ENCODE measurements at regions not wholly inside any gene's neighbourhood (a gene's known extent, or its start where the extent isn't known, plus 50 kb on each side); places are given as distances from the start of the nearest gene placed in this dataset.

GRCh38 chr4:181582595-181582994 is 660.6 kb upstream of the TENM3 start:
- no peak for DNase-seq (ENCODE audit: low read depth, low spot score)
- no peaks in the 10 kb centered on the region for H3K36me3 ChIP-seq (ENCODE audit: insufficient read depth, low read length)
- no peak overlapping the region for H3K9ac ChIP-seq (ENCODE audit: insufficient read length)
- no peak overlapping the region for H3K4me3 ChIP-seq
- no peak overlapping the region for H3K27ac ChIP-seq
- no peak for TF ChIP-seq EZH2 (IDR thresholded peaks at IDR 0.05)
- no peak for TF ChIP-seq FOXP2 (optimal IDR thresholded peaks at IDR 0.05; ENCODE audit: control extremely low read depth, extremely low read length, insufficient read depth)
- H3K9me3 ChIP-seq (ENCODE audit: low read depth, low read length), result no peaks in the 10 kb centered on the region

GRCh38 chr4:181588733-181589302 is 654.4 kb upstream of the TENM3 start:
- DNase-seq (ENCODE audit: low read depth, low spot score), result no peak
- Histone ChIP-seq H3K36me3 (ENCODE audit: insufficient read depth, low read length) (no peaks in the 10 kb centered on the region), H3K9ac (ENCODE audit: insufficient read length) (no peak overlapping the region), H3K9me3 (ENCODE audit: low read depth, low read length) (no peaks in the 10 kb centered on the region), H3K4me3 (no peak overlapping the region), H3K27ac (no peak overlapping the region)
- TF ChIP-seq POLR2AphosphoS5 (IDR thresholded peaks at IDR 0.05; ENCODE audit: borderline replicate concordance, low read depth, low read length), result no peak
- TF ChIP-seq FOXP2 (optimal IDR thresholded peaks at IDR 0.05; ENCODE audit: control extremely low read depth, extremely low read length, insufficient read depth), result no peak
- TF ChIP-seq EZH2 (IDR thresholded peaks at IDR 0.05), result no peak

DNA sequence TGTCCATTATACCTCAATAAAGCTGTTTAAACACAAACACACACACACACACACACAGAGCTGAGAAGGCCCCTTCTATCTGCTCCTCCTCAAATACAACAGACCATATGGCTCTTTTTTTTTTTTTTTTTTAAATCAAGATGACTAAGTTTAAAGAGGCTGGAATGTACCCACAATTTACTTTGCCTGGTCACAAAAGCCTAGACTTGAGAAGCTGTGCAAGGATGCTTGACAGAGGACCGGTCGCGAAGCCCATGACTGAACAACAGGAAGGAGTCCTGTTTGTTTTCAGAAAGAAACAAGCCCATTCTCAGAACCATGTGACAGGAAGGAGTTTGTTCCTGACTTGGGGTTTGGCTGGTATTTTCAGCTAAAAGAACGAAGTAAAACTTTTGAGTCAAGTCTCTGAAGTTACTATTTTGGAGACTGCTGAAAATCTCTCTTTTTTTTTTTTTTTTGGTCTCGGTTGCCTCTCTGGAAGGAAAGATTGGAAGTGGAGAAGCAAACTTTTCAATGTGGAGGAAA is 650.9 kb upstream of the TENM3 start:
- no peak overlapping the region for H3K9ac ChIP-seq (ENCODE audit: insufficient read length)
- H3K9me3 ChIP-seq (ENCODE audit: low read depth, low read length), result no peaks in the 10 kb centered on the region
- no peaks in the 10 kb centered on the region for H3K36me3 ChIP-seq (ENCODE audit: insufficient read depth, low read length)
- TF ChIP-seq EZH2 (IDR thresholded peaks at IDR 0.05), result no peak
- no peak for TF ChIP-seq POLR2AphosphoS5 (IDR thresholded peaks at IDR 0.05; ENCODE audit: borderline replicate concordance, low read depth, low read length)
- TF ChIP-seq FOXP2 (optimal IDR thresholded peaks at IDR 0.05; ENCODE audit: control extremely low read depth, extremely low read length, insufficient read depth), result no peak
- DNase-seq (ENCODE audit: low read depth, low spot score), result no peak
- no peak overlapping the region for H3K4me3 ChIP-seq
- no peak overlapping the region for H3K27ac ChIP-seq

- no peaks in the 10 kb centered on the region for H3K9me3 ChIP-seq (ENCODE audit: low read depth, low read length)
- DNase-seq (ENCODE audit: low read depth, low spot score), result no peak
- no peaks in the 10 kb centered on the region for H3K36me3 ChIP-seq (ENCODE audit: insufficient read depth, low read length)
- no peak for TF ChIP-seq FOXP2 (optimal IDR thresholded peaks at IDR 0.05; ENCODE audit: control extremely low read depth, extremely low read length, insufficient read depth)
- no peak for TF ChIP-seq POLR2AphosphoS5 (IDR thresholded peaks at IDR 0.05; ENCODE audit: borderline replicate concordance, low read depth, low read length)
- TF ChIP-seq EZH2 (IDR thresholded peaks at IDR 0.05), result no peak
- H3K27ac ChIP-seq, result no peak overlapping the region
- H3K4me3 ChIP-seq, result no peak overlapping the region
- H3K9ac ChIP-seq (ENCODE audit: insufficient read length), result no peak overlapping the region
These were observed 649.5 kb upstream of the TENM3 start for GRCh38 chr4:181593703-181594102.

GRCh38 chr4:181594188-181594587 is 649.0 kb upstream of the TENM3 start:
- no peak for DNase-seq (ENCODE audit: low read depth, low spot score)
- TF ChIP-seq EZH2 (IDR thresholded peaks at IDR 0.05), result no peak
- TF ChIP-seq FOXP2 (optimal IDR thresholded peaks at IDR 0.05; ENCODE audit: control extremely low read depth, extremely low read length, insufficient read depth), result no peak
- TF ChIP-seq POLR2AphosphoS5 (IDR thresholded peaks at IDR 0.05; ENCODE audit: borderline replicate concordance, low read depth, low read length), result no peak
- Histone ChIP-seq H3K27ac (no peak overlapping the region), H3K9me3 (ENCODE audit: low read depth, low read length) (no peaks in the 10 kb centered on the region), H3K9ac (ENCODE audit: insufficient read length) (no peak overlapping the region), H3K36me3 (ENCODE audit: insufficient read depth, low read length) (no peaks in the 10 kb centered on the region), H3K4me3 (no peak overlapping the region)

DNA sequence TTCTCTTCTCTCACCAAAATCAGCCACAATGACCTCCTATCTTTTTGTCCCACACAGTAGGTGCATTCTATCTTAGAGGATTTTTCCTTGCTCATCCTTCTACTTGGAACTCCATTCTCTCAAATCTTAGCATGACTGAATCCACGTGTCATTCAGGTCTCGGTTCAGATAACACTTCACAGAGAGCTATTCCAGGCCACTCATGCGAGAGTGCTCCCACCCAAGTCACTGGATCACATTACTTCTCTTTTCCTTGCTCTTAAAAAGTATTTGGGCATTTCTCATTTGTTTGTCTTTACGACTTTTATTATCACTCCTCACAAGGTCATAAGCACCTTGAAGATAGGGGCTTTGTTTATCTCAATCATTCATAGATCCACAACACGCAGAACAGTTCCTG is 647.5 kb upstream of the TENM3 start:
- H3K4me3 ChIP-seq, result no peak overlapping the region
- TF ChIP-seq POLR2AphosphoS5 (IDR thresholded peaks at IDR 0.05; ENCODE audit: borderline replicate concordance, low read depth, low read length), result no peak

GRCh38 chr4:181597766-181598165 is 645.4 kb upstream of the TENM3 start:
- no peak overlapping the region for H3K27ac ChIP-seq
- DNase-seq (ENCODE audit: low read depth, low spot score), result no peak
- TF ChIP-seq POLR2AphosphoS5 (IDR thresholded peaks at IDR 0.05; ENCODE audit: borderline replicate concordance, low read depth, low read length) (no peak), EZH2 (IDR thresholded peaks at IDR 0.05) (no peak), FOXP2 (optimal IDR thresholded peaks at IDR 0.05; ENCODE audit: control extremely low read depth, extremely low read length, insufficient read depth) (no peak)
- no peaks in the 10 kb centered on the region for H3K9me3 ChIP-seq (ENCODE audit: low read depth, low read length)
- no peak overlapping the region for H3K9ac ChIP-seq (ENCODE audit: insufficient read length)
- H3K4me3 ChIP-seq, result no peak overlapping the region
- no peaks in the 10 kb centered on the region for H3K36me3 ChIP-seq (ENCODE audit: insufficient read depth, low read length)

More for the DNA sequence above, 647.5 kb upstream of the TENM3 start:
- no peaks in the 10 kb centered on the region for H3K9me3 ChIP-seq (ENCODE audit: low read depth, low read length)
- no peak overlapping the region for H3K27ac ChIP-seq
- no peak for DNase-seq (ENCODE audit: low read depth, low spot score)
- H3K9ac ChIP-seq (ENCODE audit: insufficient read length), result no peak overlapping the region
- H3K36me3 ChIP-seq (ENCODE audit: insufficient read depth, low read length), result no peaks in the 10 kb centered on the region

- Histone ChIP-seq H3K9ac (ENCODE audit: insufficient read length) (no peak overlapping the region), H3K9me3 (ENCODE audit: low read depth, low read length) (no peaks in the 10 kb centered on the region), H3K4me3 (no peak overlapping the region), H3K27ac (no peak overlapping the region), H3K36me3 (ENCODE audit: insufficient read depth, low read length) (no peaks in the 10 kb centered on the region)
- TF ChIP-seq FOXP2 (optimal IDR thresholded peaks at IDR 0.05; ENCODE audit: control extremely low read depth, extremely low read length, insufficient read depth) (no peak), EZH2 (IDR thresholded peaks at IDR 0.05) (no peak), POLR2AphosphoS5 (IDR thresholded peaks at IDR 0.05; ENCODE audit: borderline replicate concordance, low read depth, low read length) (no peak)
- no peak for DNase-seq (ENCODE audit: low read depth, low spot score)
These were observed 644.1 kb upstream of the TENM3 start for GRCh38 chr4:181599134-181599533.

DNA sequence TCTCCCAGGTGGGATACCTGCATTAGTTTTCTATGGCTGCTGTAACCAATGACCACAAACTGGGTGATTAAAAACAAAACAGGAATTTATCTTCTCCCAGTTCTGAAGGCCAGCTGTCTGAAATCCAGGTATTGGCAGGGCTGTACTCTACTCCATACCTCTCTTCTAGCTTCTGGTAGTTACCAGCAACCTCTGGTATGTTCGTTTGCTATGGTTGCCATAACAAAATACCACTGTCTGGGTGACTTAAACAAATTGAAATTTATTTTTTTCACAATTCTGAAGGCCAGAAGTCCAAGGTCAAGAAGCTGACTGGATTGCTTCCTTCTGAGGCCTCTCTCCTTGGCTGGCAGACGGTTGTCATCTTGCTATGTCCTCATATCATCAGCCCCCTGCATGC is 642.1 kb upstream of the TENM3 start:
- Histone ChIP-seq H3K9ac (ENCODE audit: insufficient read length) (no peak overlapping the region), H3K27ac (no peak overlapping the region), H3K4me3 (no peak overlapping the region), H3K36me3 (ENCODE audit: insufficient read depth, low read length) (no peaks in the 10 kb centered on the region), H3K9me3 (ENCODE audit: low read depth, low read length) (no peaks in the 10 kb centered on the region)
- DNase-seq (ENCODE audit: low read depth, low spot score), result no peak
- TF ChIP-seq FOXP2 (optimal IDR thresholded peaks at IDR 0.05; ENCODE audit: control extremely low read depth, extremely low read length, insufficient read depth), result no peak
- TF ChIP-seq POLR2AphosphoS5 (IDR thresholded peaks at IDR 0.05; ENCODE audit: borderline replicate concordance, low read depth, low read length), result no peak
- no peak for TF ChIP-seq EZH2 (IDR thresholded peaks at IDR 0.05)
